Breast epithelium (tissue), 4 donors: ENCODE measurements at regions not wholly inside any gene's neighbourhood (a gene's known extent, or its start where the extent isn't known, plus 50 kb on each side); places are given as distances from the start of the nearest gene placed in this dataset.

Source experiments
- DNase-seq, 2 donors: peaks; one replicate each; pipeline ENCODE4 v3.0.0-alpha.2; 2019; ENCODE audit warnings: low spot score in 2 of 2
- H3K27ac ChIP-seq, 2 donors: fragments of 200-600 bp; sonication (generic) in 1 of 2; one replicate each; pipeline ENCODE4 v1.5.1; 2016 to 2019; ENCODE audit warnings: mild to moderate bottlenecking in 1 of 2
- H3K27me3 ChIP-seq, 2 donors: fragments of 200-600 bp; sonication (generic) in 1 of 2; one replicate each; pipeline versions ENCODE4 v1.5.1 to v1.6.0; 2017 to 2019; ENCODE audit warnings: control low read depth in 1 of 2, mild to moderate bottlenecking in 1 of 2
- H3K36me3 ChIP-seq: fragments of 200-600 bp; one replicate; pipeline ENCODE4 v1.5.1; 2019
- H3K4me1 ChIP-seq, 2 donors: fragments of 200-600 bp; sonication (generic); one replicate each; pipeline ENCODE4 v1.5.1; 2016 to 2019; ENCODE audit warnings: control low read depth in 1 of 2
- H3K4me3 ChIP-seq, 3 donors: fragments of 200-600 bp; sonication (generic); 1 replicate in 2 of 3; 2 replicates in 1 of 3; pipeline ENCODE4 v1.5.1; 2016 to 2019; ENCODE audit warnings: mild to moderate bottlenecking in 3 of 3, moderate library complexity in 2 of 3
- H3K9me3 ChIP-seq, 2 donors: fragments of 200-600 bp; sonication (generic) in 1 of 2; one replicate each; pipeline ENCODE4 v1.5.1; 2016 to 2019; ENCODE audit warnings: control low read depth in 1 of 2
- CTCF ChIP-seq, 3 donors: fragments of 450-650 bp; IDR thresholded peaks; one replicate each; pipeline ENCODE4 v1.5.1; 2016 to 2017; ENCODE audit warnings: antibody characterized with exemption in 3 of 3, mild to moderate bottlenecking in 3 of 3, moderate library complexity in 3 of 3
- POLR2A ChIP-seq: fragments of 450-650 bp; IDR thresholded peaks from one replicate; pipeline ENCODE4 v1.6.1; 2016; ENCODE audit warnings: antibody characterized with exemption, mild to moderate bottlenecking, moderate library complexity
- POLR2AphosphoS5 ChIP-seq, 3 donors: sonication (generic); formaldehyde crosslinking; IDR thresholded peaks; one replicate each; pipeline ENCODE4 v1.6.1; 2017; ENCODE audit warnings: antibody characterized with exemption in 3 of 3
- intact Hi-C: fragments of 100-400 bp; cut with DNase I; formaldehyde crosslinking; loops from one replicate; pipeline ENCODE4 v1.15.1; 2023; ENCODE audit warnings: low total_unique reads

- H3K4me3 ChIP-seq, result no peak overlapping the region
- no peaks in the 10 kb centered on the region for H3K27me3 ChIP-seq
- H3K36me3 ChIP-seq, result no peaks in the 10 kb centered on the region
- DNase-seq, result no peak
- H3K27ac ChIP-seq, result peak overlapping the region; percentile 27 to 57
- no peak for TF ChIP-seq POLR2AphosphoS5 (IDR thresholded peaks at IDR 0.05)
- TF ChIP-seq CTCF (IDR thresholded peaks at IDR 0.05), result peak; percentile 79 to 87 (median 79)
- H3K4me1 ChIP-seq, result peaks cover 5 to 6% of the 10 kb centered on the region in 2 donors
- no peaks in the 10 kb centered on the region for H3K9me3 ChIP-seq
- intact Hi-C loops, result no loop called here
Observed at GRCh38 chr12:46661110-46661845, 164.5 kb downstream of the SLC38A4 start.

GRCh38 chr12:46660719-46661109 is 165.1 kb downstream of the SLC38A4 start:
- Histone ChIP-seq H3K4me1 (peaks cover 5 to 6% of the 10 kb centered on the region in 2 donors), H3K4me3 (peak overlapping the region in 1 of 3 donors; percentile 11), H3K9me3 (no peaks in the 10 kb centered on the region), H3K36me3 (no peaks in the 10 kb centered on the region), H3K27me3 (no peaks in the 10 kb centered on the region), H3K27ac (peak overlapping the region; percentile 27 to 57)
- intact Hi-C loops, result no loop called here
- no peak for TF ChIP-seq CTCF (IDR thresholded peaks at IDR 0.05)
- TF ChIP-seq POLR2AphosphoS5 (IDR thresholded peaks at IDR 0.05), result no peak
- no peak for TF ChIP-seq POLR2A
- DNase-seq, result no peak

GRCh38 chr12:46660276-46660675 is 165.5 kb downstream of the SLC38A4 start:
- TF ChIP-seq CTCF (IDR thresholded peaks at IDR 0.05) (no peak), POLR2AphosphoS5 (IDR thresholded peaks at IDR 0.05) (no peak), POLR2A (no peak)
- H3K4me1 ChIP-seq, result peaks cover 5 to 6% of the 10 kb centered on the region in 2 donors
- intact Hi-C loops, result no loop called here
- H3K27me3 ChIP-seq, result no peaks in the 10 kb centered on the region
- no peaks in the 10 kb centered on the region for H3K9me3 ChIP-seq
- H3K36me3 ChIP-seq, result no peaks in the 10 kb centered on the region
- no peak for DNase-seq
- peak overlapping the region in 1 of 3 donors; percentile 11 for H3K4me3 ChIP-seq
- peak overlapping the region; percentile 1 to 57 for H3K27ac ChIP-seq

- TF ChIP-seq POLR2AphosphoS5 (IDR thresholded peaks at IDR 0.05) (no peak), POLR2A (no peak), CTCF (IDR thresholded peaks at IDR 0.05) (no peak)
- no peaks in the 10 kb centered on the region for H3K27me3 ChIP-seq
- DNase-seq, result no peak
- no peaks in the 10 kb centered on the region for H3K36me3 ChIP-seq
- no peaks in the 10 kb centered on the region for H3K9me3 ChIP-seq
- intact Hi-C loops, result no loop called here
- peaks cover 5 to 6% of the 10 kb centered on the region in 2 donors for H3K4me1 ChIP-seq
- no peak overlapping the region for H3K4me3 ChIP-seq
- H3K27ac ChIP-seq, result peak overlapping the region in 1 of 2 donors; percentile 1
Observed at GRCh38 chr12:46659824-46660223, 166.0 kb downstream of the SLC38A4 start.

GRCh38 chr12:46659032-46659650 is 166.7 kb downstream of the SLC38A4 start:
- peak overlapping the region in 1 of 2 donors; percentile 1 for H3K27ac ChIP-seq
- intact Hi-C loops, result no loop called here
- H3K4me1 ChIP-seq, result peaks cover 5 to 6% of the 10 kb centered on the region in 2 donors

More at GRCh38 chr12:46659032-46659650, 166.7 kb downstream of the SLC38A4 start:
- no peaks in the 10 kb centered on the region for H3K9me3 ChIP-seq
- H3K4me3 ChIP-seq, result no peak overlapping the region
- no peaks in the 10 kb centered on the region for H3K36me3 ChIP-seq
- DNase-seq, result no peak
- TF ChIP-seq POLR2A (no peak), POLR2AphosphoS5 (IDR thresholded peaks at IDR 0.05) (peak in 1 of 3 donors; percentile 31)
- H3K27me3 ChIP-seq, result no peaks in the 10 kb centered on the region
